AG04449 (cell line): ENCODE measurements at regions not wholly inside any gene's neighbourhood (a gene's known extent, or its start where the extent isn't known, plus 50 kb on each side); places are given as distances from the start of the nearest gene placed in this dataset.

Experiments
- CTCF ChIA-PET: fragments of 350-600 bp; formaldehyde crosslinking; extraction: SDS; loops from one replicate; lab custom pipeline; 2021; ENCODE audit warnings: antibody characterized with exemption; lab: Yijun Ruan, JAX
- POLR2A ChIA-PET: fragments of 400-600, 350-600 bp; formaldehyde crosslinking; extraction: SDS; loops from one replicate; lab custom pipeline; 2020; ENCODE audit warnings: antibody characterized with exemption, inconsistent platforms; lab: Yijun Ruan, JAX
- DNase-seq: peaks from one replicate; pipeline ENCODE4 v3.0.0-alpha.2; 2010; ENCODE audit warnings: low read depth, low spot score
- H3K4me3 ChIP-seq: 2 replicates; pipeline ENCODE4 v1.5.1; 2011; ENCODE audit warnings: low read depth, mild to moderate bottlenecking, control low read depth, low read length
- TF ChIP-seq, protein P1 (sequence below): IDR thresholded peaks from one replicate; pipeline ENCODE4 v1.5.1; 2011; ENCODE audit warnings: mild to moderate bottlenecking, moderate library complexity, low read length, control low read depth, inconsistent platforms; ENCODE audit not compliant: insufficient read depth; ENCODE audit errors: missing control alignments

DNA sequence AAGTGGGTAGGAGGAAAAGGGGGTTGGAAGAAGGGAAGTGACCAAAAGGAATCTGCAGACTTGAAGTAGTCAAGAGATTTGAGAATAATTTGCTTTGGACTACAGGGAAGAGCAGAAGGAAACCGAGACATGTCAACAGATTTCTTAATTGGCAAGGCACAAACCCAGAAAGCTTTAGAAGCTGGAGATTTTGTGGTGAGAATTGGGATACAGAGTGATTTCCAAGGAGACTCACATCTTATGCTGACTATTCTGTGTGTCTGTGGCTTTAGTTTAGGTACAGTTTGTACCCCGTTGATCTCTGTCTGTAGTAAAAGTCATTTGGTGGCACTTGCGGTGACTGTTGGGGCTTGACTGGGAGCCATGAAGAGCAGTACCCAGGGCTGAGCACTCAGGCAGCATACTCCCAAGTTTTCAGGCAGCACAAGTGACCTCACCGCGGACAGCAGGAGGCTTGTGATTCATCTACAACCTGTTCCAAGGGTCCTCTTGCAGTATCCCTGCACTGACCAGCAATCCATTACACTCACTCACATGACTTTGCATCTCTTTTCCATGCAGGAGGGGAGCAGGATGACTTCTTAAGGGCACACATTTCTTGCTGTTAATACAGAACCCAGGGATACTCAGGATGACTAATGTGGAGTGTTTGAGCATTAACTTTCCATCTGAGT, 97.1 kb upstream of the TNP1 start:
- CTCF ChIA-PET: no interaction called here
- TF ChIP-seq, protein P1, sequence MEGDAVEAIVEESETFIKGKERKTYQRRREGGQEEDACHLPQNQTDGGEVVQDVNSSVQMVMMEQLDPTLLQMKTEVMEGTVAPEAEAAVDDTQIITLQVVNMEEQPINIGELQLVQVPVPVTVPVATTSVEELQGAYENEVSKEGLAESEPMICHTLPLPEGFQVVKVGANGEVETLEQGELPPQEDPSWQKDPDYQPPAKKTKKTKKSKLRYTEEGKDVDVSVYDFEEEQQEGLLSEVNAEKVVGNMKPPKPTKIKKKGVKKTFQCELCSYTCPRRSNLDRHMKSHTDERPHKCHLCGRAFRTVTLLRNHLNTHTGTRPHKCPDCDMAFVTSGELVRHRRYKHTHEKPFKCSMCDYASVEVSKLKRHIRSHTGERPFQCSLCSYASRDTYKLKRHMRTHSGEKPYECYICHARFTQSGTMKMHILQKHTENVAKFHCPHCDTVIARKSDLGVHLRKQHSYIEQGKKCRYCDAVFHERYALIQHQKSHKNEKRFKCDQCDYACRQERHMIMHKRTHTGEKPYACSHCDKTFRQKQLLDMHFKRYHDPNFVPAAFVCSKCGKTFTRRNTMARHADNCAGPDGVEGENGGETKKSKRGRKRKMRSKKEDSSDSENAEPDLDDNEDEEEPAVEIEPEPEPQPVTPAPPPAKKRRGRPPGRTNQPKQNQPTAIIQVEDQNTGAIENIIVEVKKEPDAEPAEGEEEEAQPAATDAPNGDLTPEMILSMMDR: no peak
- no peak for DNase-seq
- H3K4me3 ChIP-seq: no peak overlapping the region
- POLR2A ChIA-PET: no interaction called here

DNA sequence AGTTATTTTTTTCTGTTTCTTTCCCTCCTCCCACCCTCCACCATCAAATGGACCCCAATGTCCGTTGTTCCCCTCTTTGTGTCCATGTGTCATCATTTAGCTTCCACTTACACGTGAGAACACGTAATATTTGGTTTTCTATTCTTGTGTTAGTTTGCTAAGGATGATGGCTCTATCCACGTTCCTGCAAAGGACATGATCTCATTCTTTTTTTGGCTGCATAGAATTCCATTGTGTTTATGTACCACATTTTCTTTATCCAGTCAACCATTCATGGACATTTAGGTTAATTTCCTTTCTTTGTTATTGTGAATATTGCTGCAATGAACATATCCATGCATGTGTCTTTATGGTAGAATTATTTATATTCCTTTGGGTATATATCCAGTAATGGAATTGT, 91.3 kb upstream of the TNP1 start:
- no peak for DNase-seq
- POLR2A ChIA-PET: no interaction called here
- TF ChIP-seq, protein P1: no peak
- H3K4me3 ChIP-seq: no peak overlapping the region
- CTCF ChIA-PET: interaction anchor here (1.3 to 1.4 kb wide), 2 partner anchors 12 to 14 kb away, joined by 3 read pairs; no protein-coding TSS in a partner anchor

DNA sequence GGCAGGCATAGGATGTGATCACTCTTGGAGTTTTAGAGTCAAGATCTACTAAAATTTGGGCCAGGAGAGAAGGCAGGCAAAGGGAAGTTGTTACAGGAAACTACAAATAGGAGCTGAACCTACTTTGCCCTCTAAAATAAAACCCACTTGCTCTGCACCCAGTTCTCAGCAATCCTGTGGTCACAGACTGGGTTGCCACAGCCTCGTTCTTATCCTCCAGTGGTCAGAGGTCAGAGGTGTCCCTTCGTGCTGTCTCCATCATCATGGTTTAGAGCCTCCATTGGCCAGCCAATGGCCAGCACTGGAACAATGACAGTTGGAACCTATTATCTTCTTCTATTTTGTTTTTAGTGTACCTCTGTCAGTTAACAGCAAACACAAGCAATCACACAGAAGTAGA, 90.7 kb upstream of the TNP1 start:
- no peak overlapping the region for H3K4me3 ChIP-seq
- TF ChIP-seq, protein P1: no peak
- CTCF ChIA-PET: no interaction called here
- no peak for DNase-seq
- POLR2A ChIA-PET: no interaction called here

DNA sequence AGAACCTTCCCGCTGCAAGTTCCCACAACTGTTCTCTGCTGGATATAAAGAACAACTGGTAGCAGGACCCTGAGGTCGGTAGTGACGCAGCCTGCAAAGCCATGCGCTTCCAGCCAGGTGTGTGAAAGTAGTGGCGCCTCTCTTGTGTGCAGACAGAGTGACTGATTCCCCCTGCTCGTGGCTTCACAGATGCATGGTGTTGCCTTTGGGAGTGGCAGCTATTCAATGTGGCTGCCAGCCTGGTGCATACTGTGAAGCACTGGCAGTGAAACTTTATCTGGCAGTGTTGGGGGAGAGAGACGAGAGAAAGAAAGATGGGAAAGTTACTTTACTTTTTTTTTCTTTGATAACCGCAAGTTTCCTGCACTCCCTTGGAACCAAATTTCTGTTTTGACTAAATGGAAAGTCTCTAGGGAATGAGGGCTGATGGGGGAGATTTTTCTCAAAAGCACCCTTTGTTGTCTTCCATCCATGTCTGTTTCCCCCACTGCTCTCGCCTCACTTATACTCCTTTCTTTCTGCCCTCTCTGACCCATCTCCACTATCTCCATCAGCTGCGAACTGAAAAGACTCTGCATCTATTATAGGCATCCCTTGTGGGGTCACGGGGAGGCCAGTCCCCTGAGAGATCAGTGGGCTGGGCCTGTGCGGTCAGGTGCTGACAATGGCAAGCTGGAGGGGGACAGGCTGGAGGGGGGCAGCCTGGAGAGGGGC, 90.0 kb upstream of the TNP1 start:
- TF ChIP-seq, protein P1: no peak
- ChIA-PET POLR2A (no interaction called here), CTCF (no interaction called here)
- DNase-seq: no peak
- H3K4me3 ChIP-seq: no peak overlapping the region

DNA sequence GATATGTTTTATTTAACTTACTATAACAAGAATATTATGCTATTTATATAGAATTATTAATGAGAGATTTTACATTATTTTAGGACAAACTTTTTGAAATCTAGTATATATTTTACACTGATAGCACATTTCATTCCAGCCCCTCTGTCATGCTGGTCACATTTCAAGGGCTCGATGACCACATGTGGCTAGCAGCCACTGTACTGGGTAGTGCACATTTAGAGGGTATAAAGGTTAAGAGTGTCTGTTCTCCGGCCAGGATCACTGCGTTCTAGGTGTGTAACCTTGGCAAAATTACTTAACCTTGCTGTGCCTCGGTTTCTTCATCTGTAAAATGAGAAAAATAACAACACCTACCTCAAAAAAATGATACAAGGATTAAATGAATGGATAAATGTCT, 87.2 kb upstream of the TNP1 start:
- DNase-seq: no peak
- POLR2A ChIA-PET: no interaction called here
- CTCF ChIA-PET: interaction anchor here (1.2 to 1.7 kb wide), 2 partner anchors 8 to 32 kb away, joined by 3 to 4 read pairs; no protein-coding TSS in a partner anchor
- H3K4me3 ChIP-seq: no peak overlapping the region
- TF ChIP-seq, protein P1: no peak

DNA sequence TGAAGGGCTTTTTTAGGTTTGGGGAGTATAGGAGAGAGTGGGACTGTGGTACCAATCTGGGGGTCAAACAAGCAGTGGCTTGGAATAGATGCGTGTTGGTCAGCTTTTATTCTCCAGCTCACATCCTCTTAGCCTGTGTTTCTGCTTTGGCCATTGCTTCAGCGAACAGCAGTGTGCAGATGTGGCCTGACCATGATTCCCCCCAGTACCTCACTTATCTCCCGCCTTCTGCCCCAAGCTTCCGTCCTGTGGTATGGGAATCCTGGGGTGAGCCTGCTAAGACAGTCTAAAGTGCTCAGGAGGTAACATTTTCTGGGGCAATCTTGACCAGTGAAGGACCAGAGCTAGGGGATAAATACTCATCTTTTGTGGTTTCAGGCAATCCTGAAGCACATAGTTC, 84.9 kb upstream of the TNP1 start:
- ChIA-PET POLR2A (no interaction called here), CTCF (interaction anchor here (1.4 kb wide), 1 partner anchor 245 kb away, joined by 4 read pairs; no protein-coding TSS in a partner anchor)
- TF ChIP-seq, protein P1: no peak

More for the DNA sequence above, 84.9 kb upstream of the TNP1 start:
- DNase-seq: no peak
- no peak overlapping the region for H3K4me3 ChIP-seq
